ENCODE measurements at regions not wholly inside any gene's neighbourhood (a gene's known extent, or its start where the extent isn't known, plus 50 kb on each side); places are given as distances from the start of the nearest gene placed in this dataset.

- TF ChIP-seq EZH2 (IDR thresholded peaks at IDR 0.05; ENCODE audit: low read length) = no peak
- TF ChIP-seq CTCF (optimal IDR thresholded peaks at IDR 0.05 in 1 of 3, IDR thresholded peaks at IDR 0.05 in 1 of 3, conservative IDR thresholded peaks at IDR 0.05 in 1 of 3; ENCODE audit: extremely low read depth in 1 of 3, insufficient read depth in 2 of 3, low read length in 3 of 3) = no peak
These were observed 1100.4 kb downstream of the ROBO2 start for GRCh38 chr3:78140274-78140673.

Data from keratinocyte (primary cell).